ENCODE measurements at regions not wholly inside any gene's neighbourhood (a gene's known extent, or its start where the extent isn't known, plus 50 kb on each side); places are given as distances from the start of the nearest gene placed in this dataset.

DNA sequence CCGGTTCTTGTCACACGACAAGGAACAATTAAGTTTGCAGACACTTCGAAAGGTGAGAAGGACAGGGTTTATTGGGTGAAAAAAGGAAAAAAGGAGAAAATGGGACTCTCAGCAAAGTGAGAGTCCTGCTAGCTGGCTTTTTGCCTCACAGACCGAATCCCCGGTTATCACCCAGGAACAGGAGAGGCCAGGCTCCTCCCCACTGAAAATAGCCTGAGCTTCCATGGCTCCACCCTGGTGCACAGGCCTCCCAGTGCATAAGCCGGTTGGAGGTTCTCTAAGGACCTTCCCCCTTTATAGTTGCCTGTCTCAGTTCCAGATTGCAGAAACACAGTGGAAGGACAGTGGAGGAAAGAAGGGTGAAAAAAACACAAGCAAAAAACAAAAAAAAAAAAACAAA, 571.7 kb downstream of the KCTD12 start:
- POLR2A ChIA-PET, result no interaction called here
- BruUV-seq (replicated peaks), result no TSS peak
- H3K79me2 ChIP-seq (ENCODE audit: control insufficient read depth, insufficient read depth, low read length), result no peaks in the 10 kb centered on the region
- CTCF ChIA-PET, result no interaction called here
- H3K27ac ChIP-seq (ENCODE audit: insufficient read depth, low read depth, low read length), result no peak overlapping the region
- TF ChIP-seq FOS (IDR thresholded peaks at IDR 0.05; ENCODE audit: borderline replicate concordance, insufficient read depth, low read length) (no peak), POLR2AphosphoS5 (IDR thresholded peaks at IDR 0.05; ENCODE audit: insufficient read depth, low read depth, low read length) (no peak), JUN (IDR thresholded peaks at IDR 0.05; ENCODE audit: borderline replicate concordance, insufficient read depth, insufficient read length, low read depth) (no peak), MYC (IDR thresholded peaks at IDR 0.05; ENCODE audit: low read depth, low read length) (no peak), EZH2 (IDR thresholded peaks at IDR 0.05; ENCODE audit: borderline replicate concordance, low read depth, low read length, severe bottlenecking) (no peak), POLR2A (IDR thresholded peaks at IDR 0.05; ENCODE audit: low read depth, low read length) (no peak)
- TF ChIP-seq, protein P1, sequence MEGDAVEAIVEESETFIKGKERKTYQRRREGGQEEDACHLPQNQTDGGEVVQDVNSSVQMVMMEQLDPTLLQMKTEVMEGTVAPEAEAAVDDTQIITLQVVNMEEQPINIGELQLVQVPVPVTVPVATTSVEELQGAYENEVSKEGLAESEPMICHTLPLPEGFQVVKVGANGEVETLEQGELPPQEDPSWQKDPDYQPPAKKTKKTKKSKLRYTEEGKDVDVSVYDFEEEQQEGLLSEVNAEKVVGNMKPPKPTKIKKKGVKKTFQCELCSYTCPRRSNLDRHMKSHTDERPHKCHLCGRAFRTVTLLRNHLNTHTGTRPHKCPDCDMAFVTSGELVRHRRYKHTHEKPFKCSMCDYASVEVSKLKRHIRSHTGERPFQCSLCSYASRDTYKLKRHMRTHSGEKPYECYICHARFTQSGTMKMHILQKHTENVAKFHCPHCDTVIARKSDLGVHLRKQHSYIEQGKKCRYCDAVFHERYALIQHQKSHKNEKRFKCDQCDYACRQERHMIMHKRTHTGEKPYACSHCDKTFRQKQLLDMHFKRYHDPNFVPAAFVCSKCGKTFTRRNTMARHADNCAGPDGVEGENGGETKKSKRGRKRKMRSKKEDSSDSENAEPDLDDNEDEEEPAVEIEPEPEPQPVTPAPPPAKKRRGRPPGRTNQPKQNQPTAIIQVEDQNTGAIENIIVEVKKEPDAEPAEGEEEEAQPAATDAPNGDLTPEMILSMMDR (IDR thresholded peaks at IDR 0.05; ENCODE audit: extremely low read depth in 1 of 2, insufficient read depth in 1 of 2, low read depth in 1 of 2, low read length in 2 of 2), result no peak
- no peaks in the 10 kb centered on the region for H3K4me1 ChIP-seq (ENCODE audit: control insufficient read depth, extremely low read depth, insufficient read depth, low read length)
- DNase-seq (ENCODE audit: low read depth, low spot score) (no peak), FAIRE-seq (no peak)
- H3K4me2 ChIP-seq (ENCODE audit: insufficient read depth, low read length), result no peak overlapping the region
- dilution Hi-C loops (cut with MboI; ENCODE audit: extremely low pct_ligation_motif_present, low sequenced_read_pairs) (no loop called here), intact Hi-C loops (cut with micrococcal nuclease) (no loop called here)
- no peaks in the 10 kb centered on the region for H4K20me1 ChIP-seq (replicated peaks; ENCODE audit: control insufficient read depth, extremely low read depth, insufficient read depth, low read length)
- no peak overlapping the region for H2AFZ ChIP-seq (ENCODE audit: low read depth, low read length)
- no peak overlapping the region for H3K4me3 ChIP-seq (replicated peaks in 1 of 3; ENCODE audit: insufficient read depth in 1 of 3, low read depth in 1 of 3, low read length in 3 of 3)
- H3K9me3 ChIP-seq (replicated peaks; ENCODE audit: control insufficient read depth, insufficient read depth, low read length), result no peaks in the 10 kb centered on the region
- H3K9ac ChIP-seq (replicated peaks; ENCODE audit: extremely low read depth, insufficient read depth, low read length), result no peak overlapping the region
- H3K27me3 ChIP-seq (ENCODE audit: control insufficient read depth in 2 of 2, insufficient read depth in 2 of 2, low read length in 2 of 2), result no peaks in the 10 kb centered on the region
- no peaks in the 10 kb centered on the region for H3K9me1 ChIP-seq (replicated peaks; ENCODE audit: control insufficient read depth, extremely low read depth, insufficient read depth, low read length)
- no peaks in the 10 kb centered on the region for H3K36me3 ChIP-seq (ENCODE audit: control insufficient read depth in 2 of 2, extremely low read depth in 1 of 2, insufficient read depth in 2 of 2, low read length in 2 of 2)

DNA sequence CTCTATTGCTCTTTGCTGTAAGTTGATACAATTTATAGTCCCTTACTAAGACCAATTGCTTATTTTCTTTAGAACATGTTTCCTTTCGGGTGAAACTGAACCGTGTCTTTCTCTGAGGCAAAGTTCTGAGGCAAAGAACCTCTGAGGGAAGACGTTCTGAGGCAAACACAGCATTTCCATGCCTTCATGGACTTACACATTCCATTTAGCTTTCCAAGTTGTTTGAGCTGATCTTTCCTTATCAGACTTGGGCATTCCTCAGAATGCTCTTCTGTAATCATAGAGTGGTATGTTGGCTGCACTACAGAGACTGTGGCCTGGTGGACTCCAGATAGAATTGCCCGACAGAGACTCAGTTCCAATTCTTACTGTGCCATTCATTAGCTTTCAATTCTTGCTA, 579.1 kb downstream of the KCTD12 start:
- no peak overlapping the region for H3K4me3 ChIP-seq (replicated peaks in 1 of 3; ENCODE audit: insufficient read depth in 1 of 3, low read depth in 1 of 3, low read length in 3 of 3)
- no peaks in the 10 kb centered on the region for H3K27me3 ChIP-seq (ENCODE audit: control insufficient read depth in 2 of 2, insufficient read depth in 2 of 2, low read length in 2 of 2)
- no peaks in the 10 kb centered on the region for H3K79me2 ChIP-seq (ENCODE audit: control insufficient read depth, insufficient read depth, low read length)
- DNase-seq (ENCODE audit: low read depth, low spot score), result peak; percentile 4
- no peak overlapping the region for H3K4me2 ChIP-seq (ENCODE audit: insufficient read depth, low read length)
- no peaks in the 10 kb centered on the region for H3K4me1 ChIP-seq (ENCODE audit: control insufficient read depth, extremely low read depth, insufficient read depth, low read length)
- POLR2A ChIA-PET, result no interaction called here
- intact Hi-C loops (cut with micrococcal nuclease), result no loop called here
- H3K27ac ChIP-seq (ENCODE audit: insufficient read depth, low read depth, low read length), result no peak overlapping the region
- no peak overlapping the region for H2AFZ ChIP-seq (ENCODE audit: low read depth, low read length)
- no peaks in the 10 kb centered on the region for H3K9me3 ChIP-seq (replicated peaks; ENCODE audit: control insufficient read depth, insufficient read depth, low read length)
- H3K9ac ChIP-seq (replicated peaks; ENCODE audit: extremely low read depth, insufficient read depth, low read length), result no peak overlapping the region
- dilution Hi-C loops (cut with MboI; ENCODE audit: extremely low pct_ligation_motif_present, low sequenced_read_pairs), result no loop called here
- no peaks in the 10 kb centered on the region for H3K9me1 ChIP-seq (replicated peaks; ENCODE audit: control insufficient read depth, extremely low read depth, insufficient read depth, low read length)
- no peak for TF ChIP-seq GATA2 (IDR thresholded peaks at IDR 0.05; ENCODE audit: insufficient read depth, insufficient read length, low read depth, low read length)
- TF ChIP-seq EZH2 (IDR thresholded peaks at IDR 0.05; ENCODE audit: borderline replicate concordance, low read depth, low read length, severe bottlenecking), result no peak
- no peak for TF ChIP-seq FOS (IDR thresholded peaks at IDR 0.05; ENCODE audit: borderline replicate concordance, insufficient read depth, low read length)
- TF ChIP-seq JUN (IDR thresholded peaks at IDR 0.05; ENCODE audit: borderline replicate concordance, insufficient read depth, insufficient read length, low read depth), result no peak
- TF ChIP-seq, protein P2, sequence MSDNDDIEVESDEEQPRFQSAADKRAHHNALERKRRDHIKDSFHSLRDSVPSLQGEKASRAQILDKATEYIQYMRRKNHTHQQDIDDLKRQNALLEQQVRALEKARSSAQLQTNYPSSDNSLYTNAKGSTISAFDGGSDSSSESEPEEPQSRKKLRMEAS (IDR thresholded peaks at IDR 0.05; ENCODE audit: insufficient read depth, insufficient read length), result no peak
- no peak for TF ChIP-seq POLR2AphosphoS5 (IDR thresholded peaks at IDR 0.05; ENCODE audit: insufficient read depth, low read depth, low read length)
- TF ChIP-seq MYC (IDR thresholded peaks at IDR 0.05; ENCODE audit: low read depth, low read length), result no peak
- TF ChIP-seq, protein P1 (IDR thresholded peaks at IDR 0.05; ENCODE audit: extremely low read depth in 1 of 2, insufficient read depth in 1 of 2, low read depth in 1 of 2, low read length in 2 of 2), result no peak
- no peak for TF ChIP-seq POLR2A (IDR thresholded peaks at IDR 0.05; ENCODE audit: low read depth, low read length)
- BruUV-seq (replicated peaks), result no TSS peak
- CTCF ChIA-PET, result interaction anchor here (2.3 kb wide), 1 partner anchor 10 kb away, joined by 8 read pairs; no protein-coding TSS in a partner anchor
- no peaks in the 10 kb centered on the region for H4K20me1 ChIP-seq (replicated peaks; ENCODE audit: control insufficient read depth, extremely low read depth, insufficient read depth, low read length)
- no peak for FAIRE-seq
- H3K36me3 ChIP-seq (ENCODE audit: control insufficient read depth in 2 of 2, extremely low read depth in 1 of 2, insufficient read depth in 2 of 2, low read length in 2 of 2), result no peaks in the 10 kb centered on the region

Data from endothelial cell of umbilical vein (primary cell).